Stimulated activated naive CD8-positive, alpha-beta T cell treated with anti-CD3 and anti-CD28 coated beads, Interleukin-15, amount 100 ng/mL, for 72 hours (primary cell): ENCODE measurements at regions not wholly inside any gene's neighbourhood (a gene's known extent, or its start where the extent isn't known, plus 50 kb on each side); places are given as distances from the start of the nearest gene placed in this dataset.
"Not testable (repeated sequence)": the region's sequence is repeated elsewhere in the genome, so short reads cannot be mapped to it uniquely, and the experiment has no call there.

ENCODE experiments used
- ATAC-seq: fragments of 150-1000 bp; cut with Tn5 transposase; 2 replicates; pipeline ENCODE4 v1.10.0; 2021; ENCODE audit warnings: mild to moderate bottlenecking, moderate library complexity
- DNase-seq, 2 donors: peaks; one replicate each; pipeline ENCODE4 v3.0.0; 2021 to 2022
- H3K27ac Mint-ChIP-seq, 2 donors: one replicate each; pipeline ENCODE4 v1.8.0; 2022; ENCODE audit warnings: mild to moderate bottlenecking in 2 of 2, mixed read lengths in 2 of 2, moderate library complexity in 2 of 2
- H3K27me3 Mint-ChIP-seq: one replicate; pipeline ENCODE4 v1.8.0; 2022; ENCODE audit warnings: mixed read lengths
- H3K4me1 Mint-ChIP-seq: one replicate; pipeline ENCODE4 v1.8.0; 2022; ENCODE audit warnings: mild to moderate bottlenecking, mixed read lengths
- H3K4me3 Mint-ChIP-seq, 2 donors: one replicate each; pipeline ENCODE4 v1.8.0; 2022; ENCODE audit warnings: mild to moderate bottlenecking in 2 of 2, mixed read lengths in 2 of 2, moderate library complexity in 1 of 2
- H3K9me3 Mint-ChIP-seq, 2 donors: one replicate each; pipeline ENCODE4 v1.8.0; 2022; ENCODE audit warnings: mixed read lengths in 2 of 2

DNA sequence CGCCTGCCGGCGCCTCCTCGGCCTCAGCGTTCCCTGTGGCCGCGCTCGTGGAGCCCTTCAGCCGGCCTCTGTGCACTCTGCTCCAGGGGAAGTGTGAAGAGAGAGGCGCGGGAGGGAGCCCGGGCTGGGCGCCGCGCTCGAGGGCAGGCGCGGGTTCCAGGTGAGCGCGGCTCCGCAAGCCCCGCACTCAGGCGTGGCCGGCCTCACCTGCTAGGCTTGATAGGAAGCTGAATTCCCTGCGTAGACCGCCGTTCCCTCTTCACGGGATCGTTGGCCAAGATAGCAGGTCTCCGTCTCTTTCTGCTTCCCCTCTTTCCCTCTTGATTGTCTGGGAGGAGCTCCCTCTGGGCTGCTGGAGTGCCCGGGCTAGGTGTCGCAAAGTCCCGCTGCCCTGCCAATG lies 89.7 kb downstream of the ASCL4 start:
- no peak for ATAC-seq
- Mint-ChIP-seq H3K4me3 (peak overlapping the region; percentile 41 to 42), H3K27ac (no peak overlapping the region), H3K27me3 (peaks cover 70% of the 10 kb centered on the region), H3K4me1 (peaks cover 8% of the 10 kb centered on the region), H3K9me3 (peaks cover 0 to 4% of the 10 kb centered on the region in 2 donors)
- no peak for DNase-seq

DNA sequence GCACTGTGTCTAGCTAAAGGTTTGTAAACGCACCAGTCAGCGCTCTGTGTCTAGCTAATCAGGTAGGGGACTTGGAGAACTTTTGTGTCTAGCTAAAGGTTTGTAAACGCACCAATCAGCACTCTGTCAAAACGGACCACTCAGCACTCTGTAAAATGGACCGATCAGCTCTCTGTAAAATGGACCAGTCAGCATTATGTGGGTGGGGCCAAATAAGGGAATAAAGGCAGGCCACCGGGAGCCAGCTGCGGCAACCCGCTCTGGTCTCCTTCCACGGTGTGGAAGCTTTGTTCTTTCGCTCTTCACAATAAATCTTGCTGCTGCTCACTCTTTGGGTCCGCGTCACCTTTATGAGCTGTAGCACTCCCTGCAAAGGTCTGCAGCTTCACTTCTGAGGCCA lies 90.2 kb downstream of the ASCL4 start:
- ATAC-seq = not testable (repeated sequence)

DNA sequence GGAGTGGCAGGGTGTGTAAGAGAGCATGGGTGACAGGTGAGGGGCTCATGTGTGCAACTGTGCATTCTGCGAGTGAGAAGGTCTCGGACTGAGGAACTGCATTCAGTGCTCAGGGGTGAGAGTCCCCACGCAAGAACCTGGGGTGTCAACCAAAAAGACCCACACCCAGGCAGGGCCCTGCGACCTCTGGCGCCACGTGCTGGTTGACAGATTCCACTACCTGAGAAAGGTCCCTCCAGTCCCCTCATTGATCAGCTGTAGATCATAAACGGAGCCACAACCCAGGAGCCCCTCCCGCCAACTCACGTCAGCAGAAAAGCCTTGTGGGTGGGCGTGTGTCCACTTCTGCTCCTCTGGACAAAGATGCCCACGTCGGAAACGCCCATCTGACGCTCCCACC lies 98.7 kb downstream of the ASCL4 start:
- Mint-ChIP-seq H3K27me3 (peaks cover 27% of the 10 kb centered on the region), H3K4me3 (no peak overlapping the region), H3K4me1 (no peaks in the 10 kb centered on the region), H3K27ac (no peak overlapping the region), H3K9me3 (no peaks in the 10 kb centered on the region)
- ATAC-seq (no peak), DNase-seq (no peak)

More for the DNA sequence above, 90.2 kb downstream of the ASCL4 start:
- peaks cover 65% of the 10 kb centered on the region for H3K27me3 Mint-ChIP-seq
- H3K4me1 Mint-ChIP-seq, DNase-seq, H3K27ac Mint-ChIP-seq, H3K4me3 Mint-ChIP-seq, H3K9me3 Mint-ChIP-seq: not testable (repeated sequence)

DNA sequence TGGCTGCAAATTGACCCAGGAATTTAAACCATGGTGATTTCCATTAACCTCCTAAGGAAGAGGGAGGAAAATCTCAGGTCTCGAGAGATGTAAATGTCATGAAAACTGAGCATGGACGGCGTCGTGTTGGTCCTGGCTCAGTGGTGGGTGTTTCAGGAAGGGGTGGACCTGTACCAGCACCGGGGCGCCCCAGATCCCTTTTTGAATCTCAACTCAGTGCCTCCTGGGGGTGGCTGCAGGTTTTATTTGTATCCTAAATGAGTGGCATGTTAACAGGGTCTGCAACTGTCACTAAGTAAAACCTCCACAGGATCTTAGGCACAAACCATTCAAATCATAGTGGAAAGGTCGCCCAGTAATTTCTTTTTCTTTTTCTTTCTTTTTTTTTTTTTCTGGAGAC lies 101.3 kb downstream of the ASCL4 start:
- Mint-ChIP-seq H3K4me1 (no peaks in the 10 kb centered on the region), H3K27ac (no peak overlapping the region), H3K27me3 (peaks cover 34% of the 10 kb centered on the region), H3K9me3 (no peaks in the 10 kb centered on the region), H3K4me3 (no peak overlapping the region)
- DNase-seq (no peak), ATAC-seq (no peak)

DNA sequence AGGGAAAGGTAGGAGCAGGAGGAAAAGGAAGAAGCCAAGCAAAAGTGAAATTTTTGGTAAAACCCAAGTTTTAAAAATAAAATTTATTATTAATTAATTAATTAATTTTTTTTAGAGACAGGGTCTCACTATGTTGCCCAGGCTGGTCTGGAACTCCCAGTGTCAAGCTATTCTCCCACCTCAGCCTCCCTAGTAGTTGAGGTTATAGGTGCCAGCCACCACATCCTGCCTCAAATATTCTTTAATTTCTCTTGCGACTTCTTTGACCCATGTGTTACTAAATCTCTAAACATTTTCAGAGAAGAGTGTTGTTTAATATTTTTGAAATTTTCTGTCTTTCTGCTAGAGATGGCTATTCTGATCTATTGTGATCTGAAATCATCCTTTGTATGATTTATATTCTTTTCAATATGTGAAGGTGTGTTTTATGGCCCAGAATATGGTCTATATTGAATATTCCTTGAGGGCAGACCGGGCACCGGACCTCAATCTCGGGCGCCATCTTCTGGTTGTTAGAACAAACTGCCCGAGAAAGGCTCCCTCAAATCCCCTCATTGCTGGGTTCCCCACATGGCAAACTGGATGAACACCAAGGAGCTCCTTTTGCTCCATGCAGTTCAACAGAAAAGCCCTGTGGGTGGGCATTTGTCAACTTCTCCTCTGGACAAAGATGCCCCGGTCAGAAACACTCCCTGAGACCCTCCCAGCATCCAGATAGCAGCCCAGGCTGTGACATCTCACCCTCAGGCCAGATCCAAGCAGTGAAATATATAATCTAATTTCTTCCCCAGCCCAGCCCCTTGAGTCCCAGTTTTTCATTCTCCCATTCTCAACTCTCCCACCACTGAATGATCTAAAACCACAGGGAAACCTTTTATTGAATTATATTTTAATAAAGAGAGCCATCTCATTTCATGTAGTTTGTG lies 110.5 kb downstream of the ASCL4 start:
- Mint-ChIP-seq H3K27ac (peak overlapping the region in 1 of 2 donors; percentile 36), H3K27me3 (peaks cover 36% of the 10 kb centered on the region), H3K9me3 (no peaks in the 10 kb centered on the region), H3K4me1 (peaks cover 7% of the 10 kb centered on the region), H3K4me3 (no peak overlapping the region)
- DNase-seq = peak; percentile 47 to 52
- peak; percentile 73 for ATAC-seq

DNA sequence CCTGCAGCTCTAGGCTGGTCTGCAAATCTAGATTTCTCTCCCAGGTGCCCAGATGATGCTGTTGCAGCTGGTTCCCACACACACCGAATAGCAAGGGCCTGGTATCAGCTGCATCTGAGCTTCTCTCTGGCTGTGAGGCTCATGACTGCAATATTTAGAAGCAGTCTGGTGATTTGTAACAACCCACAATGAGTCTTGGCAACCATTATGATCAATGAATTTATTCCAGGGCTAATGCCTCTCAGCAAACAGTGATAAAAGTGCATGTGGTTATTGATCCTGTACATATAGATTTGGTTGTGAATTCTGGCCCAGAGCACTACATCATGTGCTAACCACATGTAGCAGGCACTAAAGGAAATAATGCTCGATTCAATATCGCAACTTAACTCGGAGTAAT lies 114.3 kb downstream of the ASCL4 start:
- peaks cover 7% of the 10 kb centered on the region for H3K4me1 Mint-ChIP-seq

DNA sequence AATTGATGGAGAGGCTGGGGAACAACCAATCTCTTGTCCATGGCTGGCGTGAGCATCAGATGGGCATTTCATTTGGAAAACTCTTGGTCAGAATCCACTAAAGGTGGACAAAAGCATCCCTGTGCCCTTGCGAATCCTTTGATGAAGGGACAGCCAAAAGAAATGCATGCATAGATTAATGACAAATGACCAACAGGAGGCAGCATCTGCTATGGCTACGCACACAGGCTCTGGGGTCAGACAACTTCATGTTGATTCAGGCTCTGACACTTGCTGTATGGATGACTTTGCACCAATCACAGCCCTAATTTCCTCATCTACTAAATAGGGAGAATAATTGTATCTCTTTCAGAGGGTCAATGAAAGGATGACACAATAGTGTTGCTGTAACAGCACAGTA lies 117.5 kb downstream of the ASCL4 start:
- Mint-ChIP-seq H3K27me3 (peaks cover 13% of the 10 kb centered on the region), H3K4me3 (no peak overlapping the region), H3K4me1 (no peaks in the 10 kb centered on the region), H3K9me3 (no peaks in the 10 kb centered on the region), H3K27ac (no peak overlapping the region)
- ATAC-seq = no peak
- DNase-seq = no peak

More for the DNA sequence above, 114.3 kb downstream of the ASCL4 start:
- Mint-ChIP-seq H3K4me3 (no peak overlapping the region), H3K9me3 (no peaks in the 10 kb centered on the region), H3K27ac (no peak overlapping the region), H3K27me3 (peaks cover 24% of the 10 kb centered on the region)
- ATAC-seq (no peak), DNase-seq (no peak)

DNA sequence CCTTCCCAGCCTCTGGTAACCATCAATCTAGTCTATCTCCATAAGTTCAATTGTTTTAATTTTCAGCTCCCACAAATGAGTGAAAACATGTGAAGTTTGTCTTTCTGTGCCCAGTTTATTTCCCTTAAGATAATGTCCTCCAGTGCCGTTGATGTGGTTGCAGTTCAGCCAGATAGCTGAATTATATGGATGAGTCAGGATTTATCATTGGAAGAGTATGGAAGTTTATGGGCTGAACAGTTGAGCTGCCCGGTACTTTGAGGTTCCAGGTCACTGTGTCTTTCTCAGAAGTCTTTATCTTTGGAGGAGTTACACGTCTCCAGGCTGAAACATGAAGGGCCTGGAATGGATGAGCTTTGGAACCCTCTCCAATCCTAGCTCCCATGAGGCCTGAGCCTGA lies 120.1 kb downstream of the ASCL4 start:
- DNase-seq (no peak), ATAC-seq (no peak)
- Mint-ChIP-seq H3K4me1 (no peaks in the 10 kb centered on the region), H3K9me3 (no peaks in the 10 kb centered on the region), H3K4me3 (no peak overlapping the region), H3K27me3 (peaks cover 20% of the 10 kb centered on the region), H3K27ac (no peak overlapping the region)

DNA sequence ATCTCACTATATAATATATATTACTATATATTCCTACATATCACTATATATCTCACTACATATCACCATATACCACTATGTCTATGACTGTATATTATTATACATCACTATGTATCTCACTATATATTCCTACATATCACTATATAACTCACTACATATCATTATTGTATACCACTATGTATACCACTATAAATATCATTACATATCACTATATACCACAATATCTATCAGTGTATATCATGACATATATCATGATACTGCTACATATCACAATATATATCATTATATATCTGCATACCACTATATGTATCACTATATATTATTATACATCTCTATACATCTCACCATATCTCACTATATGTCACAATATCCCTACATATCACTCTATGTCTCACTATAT lies 121.5 kb downstream of the ASCL4 start:
- no peak for DNase-seq
- H3K4me3 Mint-ChIP-seq = no peak overlapping the region
- no peaks in the 10 kb centered on the region for H3K4me1 Mint-ChIP-seq
- H3K27me3 Mint-ChIP-seq = peaks cover 28% of the 10 kb centered on the region
- no peak overlapping the region for H3K27ac Mint-ChIP-seq
- no peak for ATAC-seq
- H3K9me3 Mint-ChIP-seq = no peaks in the 10 kb centered on the region

DNA sequence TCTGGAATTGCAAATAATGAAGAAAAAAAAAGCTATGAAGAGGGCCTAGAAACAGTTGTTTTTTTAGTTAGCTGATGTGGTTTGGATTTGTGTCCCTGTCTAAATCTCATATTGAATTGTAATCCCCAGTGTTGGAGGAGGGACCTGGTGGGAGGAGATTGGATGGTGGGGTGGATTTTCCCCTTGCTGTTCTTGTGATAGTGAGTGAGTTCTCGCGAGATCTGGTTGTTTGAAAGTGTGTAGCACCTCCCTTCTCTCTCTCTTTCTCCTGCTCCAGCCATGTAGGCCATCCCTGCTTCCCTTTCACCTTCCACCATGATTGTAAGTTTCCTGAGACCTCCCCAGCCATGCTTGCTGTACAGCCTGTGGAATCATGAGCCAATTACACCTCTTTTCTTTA lies 126.1 kb downstream of the ASCL4 start:
- DNase-seq (no peak), ATAC-seq (no peak)
- Mint-ChIP-seq H3K4me3 (no peak overlapping the region), H3K27ac (no peak overlapping the region), H3K27me3 (peaks cover 47% of the 10 kb centered on the region), H3K9me3 (no peaks in the 10 kb centered on the region), H3K4me1 (peaks cover 9% of the 10 kb centered on the region)

DNA sequence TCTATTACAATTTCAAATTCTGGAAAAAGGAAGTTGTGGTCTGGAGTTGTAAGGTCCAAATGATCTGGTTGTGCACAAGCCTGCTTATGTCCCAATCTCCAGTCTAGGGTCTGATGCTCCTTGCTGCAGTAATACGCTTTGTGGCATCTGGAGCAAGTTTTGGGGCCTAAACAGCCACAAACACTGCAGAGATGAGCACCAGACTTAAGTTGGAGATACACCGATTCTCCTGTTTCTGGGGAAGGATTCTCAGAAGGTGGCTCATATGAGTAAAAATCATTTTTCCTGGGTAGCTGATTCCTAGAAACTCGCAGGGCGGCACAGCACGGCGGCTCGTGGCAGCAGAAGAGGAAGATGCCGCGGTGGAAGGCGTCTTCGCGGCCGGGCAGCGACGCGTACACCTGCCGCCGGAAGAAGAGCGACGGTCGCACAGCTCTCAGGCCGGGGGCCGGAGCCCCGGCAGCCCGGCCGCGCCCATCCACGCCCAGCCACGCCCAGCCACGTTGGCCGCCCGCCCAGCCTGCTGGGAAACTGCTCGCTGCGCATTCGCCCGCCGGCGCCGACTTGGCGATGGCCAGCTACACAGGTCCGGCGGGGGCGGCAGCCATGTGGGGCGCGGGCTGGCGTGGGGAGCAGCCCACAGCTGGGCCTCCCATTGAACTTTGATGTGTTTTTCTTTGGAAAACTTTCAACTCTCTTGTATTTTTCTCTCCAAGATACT lies 129.0 kb downstream of the ASCL4 start:
- peak overlapping the region in 1 of 2 donors; percentile 14 for H3K27ac Mint-ChIP-seq
- peaks cover 76% of the 10 kb centered on the region for H3K27me3 Mint-ChIP-seq
- peaks cover 9% of the 10 kb centered on the region for H3K4me1 Mint-ChIP-seq
- no peaks in the 10 kb centered on the region for H3K9me3 Mint-ChIP-seq
- peak; percentile 70 to 79 for DNase-seq
- peak; percentile 98 for ATAC-seq
- H3K4me3 Mint-ChIP-seq = peak overlapping the region; percentile 86 to 88

DNA sequence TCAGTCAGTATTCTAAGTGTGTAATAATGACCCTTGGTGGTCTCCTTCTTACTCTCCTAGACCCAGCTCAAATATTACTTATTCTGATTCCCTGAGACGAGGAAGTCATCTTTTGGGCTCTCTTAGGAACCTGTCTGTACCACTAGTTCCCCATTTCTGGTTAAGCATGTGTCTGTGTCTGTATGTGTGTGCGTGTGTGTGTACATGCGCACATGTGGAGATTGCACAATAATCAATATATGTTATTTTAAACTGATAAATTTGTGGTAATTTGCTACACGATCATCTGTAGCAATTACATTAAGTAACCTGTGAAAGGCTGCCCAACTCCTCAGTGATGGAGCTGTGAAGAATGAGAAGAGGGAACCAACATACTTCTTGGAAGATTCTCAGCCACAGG lies 132.2 kb downstream of the ASCL4 start:
- Mint-ChIP-seq H3K9me3 (no peaks in the 10 kb centered on the region), H3K4me1 (peaks cover 9% of the 10 kb centered on the region), H3K27me3 (peaks cover 84% of the 10 kb centered on the region), H3K4me3 (no peak overlapping the region), H3K27ac (no peak overlapping the region)
- DNase-seq = no peak
- ATAC-seq = no peak

DNA sequence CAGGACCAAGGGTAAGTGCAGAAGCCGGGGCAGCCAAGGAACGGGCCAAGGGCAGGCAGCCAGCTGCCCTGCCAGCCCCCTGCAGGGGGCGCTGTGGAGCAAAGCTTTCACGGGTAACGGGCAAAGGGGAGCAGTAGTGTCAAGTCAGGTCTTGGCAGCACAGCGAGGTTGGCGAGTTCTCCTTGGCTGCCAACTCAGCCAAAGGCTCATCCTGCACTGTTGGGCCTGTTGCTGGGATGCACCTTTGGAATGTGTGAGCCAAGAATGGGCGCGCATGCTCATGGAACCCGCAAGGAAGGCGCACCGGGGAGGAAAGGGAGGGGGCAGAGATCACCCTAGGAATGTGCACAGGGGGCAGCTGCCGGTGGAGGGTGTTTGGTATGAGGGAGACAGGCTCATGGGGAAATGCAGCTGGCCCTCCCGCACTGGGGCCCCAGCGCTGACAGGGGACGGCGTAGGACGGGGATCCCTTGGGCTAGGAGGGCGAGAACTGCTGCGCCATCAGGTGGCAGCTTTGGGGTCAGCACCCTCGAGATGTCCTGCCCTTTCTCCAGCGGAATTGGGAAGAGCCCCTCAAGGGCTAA lies 138.0 kb downstream of the ASCL4 start:
- Mint-ChIP-seq H3K4me1 (peaks cover 7% of the 10 kb centered on the region), H3K4me3 (peak overlapping the region; percentile 84 to 90), H3K9me3 (no peaks in the 10 kb centered on the region), H3K27me3 (peaks cover 91% of the 10 kb centered on the region), H3K27ac (peak overlapping the region in 1 of 2 donors; percentile 10)
- peak; percentile 72 to 73 for DNase-seq
- peak; percentile 89 for ATAC-seq

DNA sequence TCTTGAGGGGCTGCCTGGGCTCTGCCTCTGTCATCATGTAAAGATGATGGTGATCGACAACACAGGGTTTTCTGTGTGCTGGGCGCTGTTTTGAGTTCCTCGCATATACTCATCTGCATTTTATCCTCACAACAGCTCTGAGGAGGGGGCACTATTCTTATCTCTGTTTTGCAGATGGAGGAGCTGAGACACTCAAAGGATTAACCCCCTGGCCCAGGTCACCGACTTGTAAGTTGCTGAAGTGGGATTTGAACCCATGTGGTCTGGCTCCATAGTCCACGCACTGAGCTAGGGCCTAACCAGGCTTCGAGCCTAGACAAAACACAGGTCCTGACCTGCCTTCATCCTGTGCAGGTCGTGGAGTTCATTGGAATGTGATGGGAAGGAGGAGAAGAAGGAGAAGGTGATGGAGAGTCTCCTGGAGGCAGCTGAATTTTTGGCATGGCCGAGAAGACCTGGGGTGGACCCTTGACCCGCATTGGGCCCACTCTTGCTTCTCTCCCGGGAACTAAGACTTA lies 140.0 kb downstream of the ASCL4 start:
- Mint-ChIP-seq H3K27me3 (peaks cover 90% of the 10 kb centered on the region), H3K4me3 (no peak overlapping the region), H3K27ac (no peak overlapping the region), H3K9me3 (no peaks in the 10 kb centered on the region), H3K4me1 (peaks cover 7% of the 10 kb centered on the region)
- DNase-seq = no peak
- no peak for ATAC-seq

DNA sequence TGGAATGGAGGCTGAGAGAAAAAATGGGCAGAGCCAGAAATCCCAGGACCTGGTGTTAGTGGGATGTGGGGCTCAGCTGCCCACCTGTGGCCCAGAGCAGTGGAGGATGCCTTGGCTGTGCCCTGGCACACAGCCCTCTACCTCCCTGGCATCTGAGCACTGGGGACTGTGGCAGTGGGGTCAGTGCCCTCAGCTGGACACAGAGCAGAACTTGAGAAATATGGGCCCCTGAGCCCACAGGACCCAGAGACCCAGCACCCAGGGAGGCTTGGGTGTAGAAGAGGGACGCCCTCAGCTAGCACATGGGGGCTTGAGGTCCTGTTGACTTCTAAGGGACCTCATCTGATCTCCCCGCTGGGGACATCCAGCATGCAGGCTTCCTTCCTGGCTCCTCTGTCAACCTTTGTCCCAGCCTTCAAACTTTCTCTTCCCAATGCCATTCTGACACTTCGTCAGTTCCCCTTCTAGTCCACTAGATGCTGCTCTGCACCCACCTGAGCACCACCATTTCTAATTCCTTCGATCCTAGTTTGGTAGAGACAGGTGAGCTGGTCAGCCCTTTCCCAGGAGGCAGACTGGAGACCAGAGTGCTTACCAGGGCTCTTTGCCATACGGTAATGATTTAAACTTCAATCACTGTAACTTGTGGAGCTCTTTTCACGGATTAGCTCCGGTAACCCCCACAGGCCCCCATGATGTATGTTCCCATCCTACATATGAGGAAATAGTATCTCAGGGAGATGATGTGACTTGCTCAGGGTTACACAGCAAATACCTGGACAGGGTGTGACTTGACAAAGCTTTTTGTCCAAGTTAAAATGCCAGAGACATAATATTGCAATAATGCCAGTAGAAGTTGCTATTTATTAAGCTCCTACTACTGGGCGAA lies 143.7 kb downstream of the ASCL4 start:
- Mint-ChIP-seq H3K4me1 (no peaks in the 10 kb centered on the region), H3K4me3 (no peak overlapping the region), H3K27ac (no peak overlapping the region), H3K27me3 (peaks cover 79% of the 10 kb centered on the region), H3K9me3 (no peaks in the 10 kb centered on the region)
- DNase-seq = no peak
- peak; percentile 46 for ATAC-seq
